Lower leg skin (tissue), 3 donors: ENCODE measurements at regions not wholly inside any gene's neighbourhood (a gene's known extent, or its start where the extent isn't known, plus 50 kb on each side); places are given as distances from the start of the nearest gene placed in this dataset.

Experiments
- CTCF ChIP-seq, 3 donors: fragments of 450-650 bp; IDR thresholded peaks; one replicate each; pipeline ENCODE4 v1.5.1; 2016; ENCODE audit warnings: antibody characterized with exemption in 3 of 3, mild to moderate bottlenecking in 3 of 3, moderate library complexity in 2 of 3
- POLR2A ChIP-seq, 2 donors: fragments of 450-650 bp; IDR thresholded peaks; one replicate each; pipeline ENCODE4 v1.6.1; 2016 to 2017; ENCODE audit warnings: antibody characterized with exemption in 2 of 2, mild to moderate bottlenecking in 1 of 2, moderate library complexity in 1 of 2

- TF ChIP-seq CTCF (IDR thresholded peaks at IDR 0.05), result no peak
- no peak for TF ChIP-seq POLR2A (IDR thresholded peaks at IDR 0.05)
Measured at GRCh38 chr10:8810677-8811076, 756.2 kb downstream of the GATA3 start.
